ENCODE measurements at regions not wholly inside any gene's neighbourhood (a gene's known extent, or its start where the extent isn't known, plus 50 kb on each side); places are given as distances from the start of the nearest gene placed in this dataset.

GRCh38 chr10:128852449-128852848 is 614.6 kb upstream of the MGMT start:
- no peak overlapping the region for H3K4me3 ChIP-seq (ENCODE audit: low read length)
- H3K4me1 ChIP-seq (ENCODE audit: control insufficient read depth, insufficient read depth, low read length) = peaks cover 6% of the 10 kb centered on the region
- no peaks in the 10 kb centered on the region for H3K27me3 ChIP-seq (ENCODE audit: control insufficient read depth, insufficient read depth, low read length)
- no peaks in the 10 kb centered on the region for H3K9me3 ChIP-seq (ENCODE audit: control insufficient read depth, low read length)
- no peaks in the 10 kb centered on the region for H3K36me3 ChIP-seq (ENCODE audit: control insufficient read depth, insufficient read depth, low read length)
- H3K9ac ChIP-seq (ENCODE audit: low read length) = no peak overlapping the region

GRCh38 chr10:128852902-128853301 is 614.1 kb upstream of the MGMT start:
- Histone ChIP-seq H3K4me1 (ENCODE audit: control insufficient read depth, insufficient read depth, low read length) (peaks cover 6% of the 10 kb centered on the region), H3K9ac (ENCODE audit: low read length) (no peak overlapping the region), H3K36me3 (ENCODE audit: control insufficient read depth, insufficient read depth, low read length) (no peaks in the 10 kb centered on the region), H3K4me3 (ENCODE audit: low read length) (no peak overlapping the region), H3K9me3 (ENCODE audit: control insufficient read depth, low read length) (no peaks in the 10 kb centered on the region), H3K27me3 (ENCODE audit: control insufficient read depth, insufficient read depth, low read length) (no peaks in the 10 kb centered on the region)

GRCh38 chr10:128853537-128853936 is 613.5 kb upstream of the MGMT start:
- Histone ChIP-seq H3K4me1 (ENCODE audit: control insufficient read depth, insufficient read depth, low read length) (peaks cover 6% of the 10 kb centered on the region), H3K27me3 (ENCODE audit: control insufficient read depth, insufficient read depth, low read length) (no peaks in the 10 kb centered on the region), H3K9ac (ENCODE audit: low read length) (no peak overlapping the region), H3K9me3 (ENCODE audit: control insufficient read depth, low read length) (no peaks in the 10 kb centered on the region), H3K36me3 (ENCODE audit: control insufficient read depth, insufficient read depth, low read length) (no peaks in the 10 kb centered on the region), H3K4me3 (ENCODE audit: low read length) (no peak overlapping the region)

GRCh38 chr10:128854204-128854603 is 612.8 kb upstream of the MGMT start:
- Histone ChIP-seq H3K9me3 (ENCODE audit: control insufficient read depth, low read length) (no peaks in the 10 kb centered on the region), H3K4me3 (ENCODE audit: low read length) (no peak overlapping the region), H3K27me3 (ENCODE audit: control insufficient read depth, insufficient read depth, low read length) (no peaks in the 10 kb centered on the region), H3K4me1 (ENCODE audit: control insufficient read depth, insufficient read depth, low read length) (peaks cover 6% of the 10 kb centered on the region), H3K36me3 (ENCODE audit: control insufficient read depth, insufficient read depth, low read length) (no peaks in the 10 kb centered on the region), H3K9ac (ENCODE audit: low read length) (no peak overlapping the region)

- Histone ChIP-seq H3K9ac (ENCODE audit: low read length) (no peak overlapping the region), H3K27me3 (ENCODE audit: control insufficient read depth, insufficient read depth, low read length) (no peaks in the 10 kb centered on the region), H3K9me3 (ENCODE audit: control insufficient read depth, low read length) (no peaks in the 10 kb centered on the region), H3K36me3 (ENCODE audit: control insufficient read depth, insufficient read depth, low read length) (no peaks in the 10 kb centered on the region), H3K4me3 (ENCODE audit: low read length) (no peak overlapping the region), H3K4me1 (ENCODE audit: control insufficient read depth, insufficient read depth, low read length) (peaks cover 6% of the 10 kb centered on the region)
These were observed 612.1 kb upstream of the MGMT start for GRCh38 chr10:128854963-128855362.

- Histone ChIP-seq H3K9ac (ENCODE audit: low read length) (no peak overlapping the region), H3K4me1 (ENCODE audit: control insufficient read depth, insufficient read depth, low read length) (peaks cover 6% of the 10 kb centered on the region), H3K27me3 (ENCODE audit: control insufficient read depth, insufficient read depth, low read length) (no peaks in the 10 kb centered on the region), H3K9me3 (ENCODE audit: control insufficient read depth, low read length) (no peaks in the 10 kb centered on the region), H3K36me3 (ENCODE audit: control insufficient read depth, insufficient read depth, low read length) (no peaks in the 10 kb centered on the region), H3K4me3 (ENCODE audit: low read length) (no peak overlapping the region)
These were observed 611.2 kb upstream of the MGMT start for GRCh38 chr10:128855618-128856428.

GRCh38 chr10:128859738-128860386 is 607.2 kb upstream of the MGMT start:
- Histone ChIP-seq H3K36me3 (ENCODE audit: control insufficient read depth, insufficient read depth, low read length) (no peaks in the 10 kb centered on the region), H3K4me3 (ENCODE audit: low read length) (no peak overlapping the region), H3K9ac (ENCODE audit: low read length) (no peak overlapping the region), H3K9me3 (ENCODE audit: control insufficient read depth, low read length) (no peaks in the 10 kb centered on the region), H3K4me1 (ENCODE audit: control insufficient read depth, insufficient read depth, low read length) (peaks cover 6% of the 10 kb centered on the region), H3K27me3 (ENCODE audit: control insufficient read depth, insufficient read depth, low read length) (no peaks in the 10 kb centered on the region)

GRCh38 chr10:128860574-128860973 is 606.5 kb upstream of the MGMT start:
- no peaks in the 10 kb centered on the region for H3K36me3 ChIP-seq (ENCODE audit: control insufficient read depth, insufficient read depth, low read length)
- H3K4me1 ChIP-seq (ENCODE audit: control insufficient read depth, insufficient read depth, low read length) = peaks cover 4% of the 10 kb centered on the region
- no peak overlapping the region for H3K9ac ChIP-seq (ENCODE audit: low read length)
- no peaks in the 10 kb centered on the region for H3K9me3 ChIP-seq (ENCODE audit: control insufficient read depth, low read length)
- H3K4me3 ChIP-seq (ENCODE audit: low read length) = no peak overlapping the region
- no peaks in the 10 kb centered on the region for H3K27me3 ChIP-seq (ENCODE audit: control insufficient read depth, insufficient read depth, low read length)

GRCh38 chr10:128861018-128861901 is 605.8 kb upstream of the MGMT start:
- no peaks in the 10 kb centered on the region for H3K27me3 ChIP-seq (ENCODE audit: control insufficient read depth, insufficient read depth, low read length)

GRCh38 chr10:128863411-128863810 is 603.6 kb upstream of the MGMT start:
- H3K9ac ChIP-seq (ENCODE audit: low read length) = no peak overlapping the region
- H3K27me3 ChIP-seq (ENCODE audit: control insufficient read depth, insufficient read depth, low read length) = no peaks in the 10 kb centered on the region
- H3K4me1 ChIP-seq (ENCODE audit: control insufficient read depth, insufficient read depth, low read length) = no peaks in the 10 kb centered on the region
- H3K9me3 ChIP-seq (ENCODE audit: control insufficient read depth, low read length) = no peaks in the 10 kb centered on the region
- H3K4me3 ChIP-seq (ENCODE audit: low read length) = no peak overlapping the region
- H3K36me3 ChIP-seq (ENCODE audit: control insufficient read depth, insufficient read depth, low read length) = no peaks in the 10 kb centered on the region

More at GRCh38 chr10:128861018-128861901, 605.8 kb upstream of the MGMT start:
- no peaks in the 10 kb centered on the region for H3K36me3 ChIP-seq (ENCODE audit: control insufficient read depth, insufficient read depth, low read length)
- no peak overlapping the region for H3K9ac ChIP-seq (ENCODE audit: low read length)
- H3K4me3 ChIP-seq (ENCODE audit: low read length) = no peak overlapping the region
- no peaks in the 10 kb centered on the region for H3K4me1 ChIP-seq (ENCODE audit: control insufficient read depth, insufficient read depth, low read length)
- H3K9me3 ChIP-seq (ENCODE audit: control insufficient read depth, low read length) = no peaks in the 10 kb centered on the region

GRCh38 chr10:128863823-128864405 is 603.1 kb upstream of the MGMT start:
- H3K27me3 ChIP-seq (ENCODE audit: control insufficient read depth, insufficient read depth, low read length) = no peaks in the 10 kb centered on the region
- H3K36me3 ChIP-seq (ENCODE audit: control insufficient read depth, insufficient read depth, low read length) = no peaks in the 10 kb centered on the region
- no peaks in the 10 kb centered on the region for H3K9me3 ChIP-seq (ENCODE audit: control insufficient read depth, low read length)
- no peak overlapping the region for H3K4me3 ChIP-seq (ENCODE audit: low read length)
- H3K4me1 ChIP-seq (ENCODE audit: control insufficient read depth, insufficient read depth, low read length) = no peaks in the 10 kb centered on the region
- no peak overlapping the region for H3K9ac ChIP-seq (ENCODE audit: low read length)

Data from mucosa of stomach (tissue), 1 donor.